ENCODE measurements at regions not wholly inside any gene's neighbourhood (a gene's known extent, or its start where the extent isn't known, plus 50 kb on each side); places are given as distances from the start of the nearest gene placed in this dataset.

GRCh38 chr1:69451196-69451595, 116.5 kb upstream of the LRRC7 start:
- TF ChIP-seq POLR2AphosphoS5 (IDR thresholded peaks at IDR 0.05) (no peak), CTCF (IDR thresholded peaks at IDR 0.05) (no peak), POLR2A (IDR thresholded peaks at IDR 0.05) (no peak), EP300 (IDR thresholded peaks at IDR 0.05) (no peak)
- Histone ChIP-seq H3K36me3 (no peaks in the 10 kb centered on the region), H3K27me3 (no peaks in the 10 kb centered on the region), H3K4me1 (no peaks in the 10 kb centered on the region), H3K9me3 (no peaks in the 10 kb centered on the region), H3K4me3 (no peak overlapping the region), H3K27ac (no peak overlapping the region)
- no peak for DNase-seq
- intact Hi-C loops (cut with DNase I): no loop called here
- WGBS, 2 donors: 58 to 68% methylated on average over 2 of the region's 2 CpGs

GRCh38 chr1:69455718-69456117, 112.0 kb upstream of the LRRC7 start:
- no peak for DNase-seq
- WGBS, 2 donors: 40 to 70% methylated on average over 3 of the region's 3 CpGs
- intact Hi-C loops (cut with DNase I): no loop called here
- Histone ChIP-seq H3K36me3 (no peaks in the 10 kb centered on the region), H3K4me3 (no peak overlapping the region), H3K9me3 (no peaks in the 10 kb centered on the region), H3K27me3 (no peaks in the 10 kb centered on the region), H3K4me1 (no peaks in the 10 kb centered on the region), H3K27ac (no peak overlapping the region)
- no peak for TF ChIP-seq EP300 (IDR thresholded peaks at IDR 0.05)
- TF ChIP-seq POLR2A (IDR thresholded peaks at IDR 0.05): no peak

GRCh38 chr1:69459244-69459643, 108.5 kb upstream of the LRRC7 start:
- H3K4me3 ChIP-seq: no peak overlapping the region
- H3K9me3 ChIP-seq: no peaks in the 10 kb centered on the region
- H3K27ac ChIP-seq: no peak overlapping the region
- H3K27me3 ChIP-seq: no peaks in the 10 kb centered on the region
- intact Hi-C loops (cut with DNase I): no loop called here
- H3K4me1 ChIP-seq: no peaks in the 10 kb centered on the region
- no peaks in the 10 kb centered on the region for H3K36me3 ChIP-seq
- TF ChIP-seq CTCF (IDR thresholded peaks at IDR 0.05) (no peak), POLR2A (IDR thresholded peaks at IDR 0.05) (no peak), EP300 (IDR thresholded peaks at IDR 0.05) (no peak), POLR2AphosphoS5 (IDR thresholded peaks at IDR 0.05) (no peak)
- DNase-seq: no peak

- intact Hi-C loops (cut with DNase I): no loop called here
- DNase-seq: no peak
- Histone ChIP-seq H3K4me3 (no peak overlapping the region), H3K27me3 (no peaks in the 10 kb centered on the region), H3K9me3 (no peaks in the 10 kb centered on the region), H3K27ac (no peak overlapping the region), H3K4me1 (no peaks in the 10 kb centered on the region), H3K36me3 (no peaks in the 10 kb centered on the region)
- WGBS, 2 donors: 76 to 83% methylated on average over 2 of the region's 2 CpGs
- TF ChIP-seq CTCF (IDR thresholded peaks at IDR 0.05): no peak
- TF ChIP-seq POLR2A (IDR thresholded peaks at IDR 0.05): no peak
- TF ChIP-seq EP300 (IDR thresholded peaks at IDR 0.05): no peak
- TF ChIP-seq POLR2AphosphoS5 (IDR thresholded peaks at IDR 0.05): no peak
Measured at GRCh38 chr1:69475021-69475420, 92.7 kb upstream of the LRRC7 start.

- 25 to 48% methylated on average over 1 of the region's 1 CpG for WGBS, 2 donors
- DNase-seq: no peak
- TF ChIP-seq POLR2A (IDR thresholded peaks at IDR 0.05) (no peak), CTCF (IDR thresholded peaks at IDR 0.05) (no peak), EP300 (IDR thresholded peaks at IDR 0.05) (no peak), POLR2AphosphoS5 (IDR thresholded peaks at IDR 0.05) (no peak)
- no peaks in the 10 kb centered on the region for H3K4me1 ChIP-seq
- no peaks in the 10 kb centered on the region for H3K9me3 ChIP-seq
- H3K36me3 ChIP-seq: no peaks in the 10 kb centered on the region
- H3K4me3 ChIP-seq: no peak overlapping the region
- intact Hi-C loops (cut with DNase I): no loop called here
- no peak overlapping the region for H3K27ac ChIP-seq
- H3K27me3 ChIP-seq: no peaks in the 10 kb centered on the region
Measured at GRCh38 chr1:69479734-69480133, 88.0 kb upstream of the LRRC7 start.

Data from sigmoid colon (tissue), 6 donors.